HEK293T (cell line): ENCODE measurements at regions not wholly inside any gene's neighbourhood (a gene's known extent, or its start where the extent isn't known, plus 50 kb on each side); places are given as distances from the start of the nearest gene placed in this dataset.

ENCODE experiments used
- BHLHE40 ChIP-seq: fragments of 450-650 bp; IDR thresholded peaks from 2 replicates; pipeline ENCODE4 v1.6.1; 2016; ENCODE audit warnings: mild to moderate bottlenecking, moderate library complexity, borderline replicate concordance
- ELF4 ChIP-seq: fragments of 450-650 bp; IDR thresholded peaks from 2 replicates; pipeline ENCODE4 v1.6.1; 2017; ENCODE audit warnings: antibody characterized with exemption
- FOXA1 ChIP-seq: fragments of 450-650 bp; IDR thresholded peaks from 2 replicates; pipeline ENCODE4 v1.6.1; 2016; ENCODE audit warnings: mild to moderate bottlenecking
- FOXK2 ChIP-seq: fragments of 450-650 bp; IDR thresholded peaks from 2 replicates; pipeline ENCODE4 v1.6.1; 2016; ENCODE audit warnings: mild to moderate bottlenecking
- FOXM1 ChIP-seq: fragments of 450-650 bp; IDR thresholded peaks from 2 replicates; pipeline ENCODE4 v1.6.1; 2017; ENCODE audit warnings: mild to moderate bottlenecking, borderline replicate concordance
- NFRKB ChIP-seq: fragments of 450-650 bp; IDR thresholded peaks from 2 replicates; pipeline ENCODE4 v1.6.1; 2016; ENCODE audit warnings: mild to moderate bottlenecking, moderate library complexity
- SP1 ChIP-seq: fragments of 450-650 bp; IDR thresholded peaks from 2 replicates; pipeline ENCODE4 v1.6.1; 2017
- SUZ12 ChIP-seq: fragments of 450-650 bp; IDR thresholded peaks from 2 replicates; pipeline ENCODE4 v1.6.1; 2016; ENCODE audit warnings: mild to moderate bottlenecking
- TARDBP ChIP-seq: fragments of 450-650 bp; IDR thresholded peaks from 2 replicates; pipeline ENCODE4 v1.6.1; 2016

DNA sequence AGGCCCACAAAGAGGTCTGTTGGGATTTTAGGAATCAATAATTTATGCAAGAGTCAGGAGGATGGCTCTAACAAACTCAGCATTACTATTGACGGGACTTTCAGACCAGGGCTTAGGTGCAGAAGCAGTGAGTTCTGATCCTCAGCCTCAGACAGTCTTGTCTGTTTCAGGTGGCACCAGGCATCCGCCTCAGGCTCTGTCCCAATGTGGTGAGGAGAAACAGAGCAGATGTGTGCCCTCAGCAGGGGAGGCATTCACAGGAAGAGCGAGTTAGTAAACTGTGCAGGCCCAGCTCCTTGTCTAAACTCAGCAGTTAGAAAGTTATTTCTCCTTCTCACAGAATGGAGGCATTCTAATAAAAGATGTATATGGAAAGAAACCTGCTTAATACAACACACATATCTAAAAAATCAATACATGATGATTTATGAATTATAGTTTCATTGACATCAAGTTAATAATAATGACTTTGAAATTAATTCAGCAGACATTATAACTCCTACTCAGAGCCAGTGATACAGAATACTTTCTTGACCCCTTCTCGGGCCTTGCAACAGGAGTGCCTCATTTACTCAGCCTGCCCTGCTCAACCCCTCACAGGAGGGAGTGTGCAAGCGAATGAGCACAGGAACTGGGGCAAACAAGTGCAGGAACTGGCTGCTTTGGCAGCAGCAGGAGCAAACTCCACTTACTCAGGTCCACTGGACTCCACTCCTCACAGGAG is 202.8 kb upstream of the SMIM31 start:
- no peak for TF ChIP-seq NFRKB
- no peak for TF ChIP-seq FOXK2
- TF ChIP-seq TARDBP, result no peak
- no peak for TF ChIP-seq SUZ12
- TF ChIP-seq ELF4, result no peak
- no peak for TF ChIP-seq FOXA1
- no peak for TF ChIP-seq BHLHE40
- no peak for TF ChIP-seq SP1
- no peak for TF ChIP-seq FOXM1
